ENCODE measurements at regions not wholly inside any gene's neighbourhood (a gene's known extent, or its start where the extent isn't known, plus 50 kb on each side); places are given as distances from the start of the nearest gene placed in this dataset.
"Not testable (repeated sequence)": the region's sequence is repeated elsewhere in the genome, so short reads cannot be mapped to it uniquely, and the experiment has no call there.

GRCh38 chr10:126754966-126755365 lies 84.5 kb upstream of the C10orf90 start:
- Mint-ChIP-seq H3K9me3 (peaks cover 0 to 13% (median 5%) of the 10 kb centered on the region in 11 donors), H3K4me3 (no peak overlapping the region), H3K36me3 (peaks cover 0 to 3% (median 0%) of the 10 kb centered on the region in 5 donors), H3K4me1 (no peaks in the 10 kb centered on the region), H3K27me3 (peaks cover 0 to 17% (median 8%) of the 10 kb centered on the region in 5 donors), H3K27ac (no peak overlapping the region)
- H3K9me3 ChIP-seq (ENCODE audit: control insufficient read depth in 2 of 3, low read length in 3 of 3): no peaks in the 10 kb centered on the region
- no peak for ATAC-seq
- no peak for DNase-seq
- no peaks in the 10 kb centered on the region for H3K4me1 ChIP-seq (ENCODE audit: control insufficient read depth in 2 of 2, insufficient read depth in 2 of 2, low read length in 2 of 2)
- H3K36me3 ChIP-seq (ENCODE audit: control insufficient read depth in 2 of 3, insufficient read depth in 3 of 3, low read length in 3 of 3): no peaks in the 10 kb centered on the region
- H3K27ac ChIP-seq (ENCODE audit: low read depth, low read length): no peak overlapping the region
- POLR2A ChIA-PET: no interaction called here
- CTCF ChIA-PET: no interaction called here
- H3K4me3 ChIP-seq (ENCODE audit: low read length): no peak overlapping the region
- intact Hi-C loops (cut with micrococcal nuclease): no loop called here
- no peaks in the 10 kb centered on the region for H3K27me3 ChIP-seq (ENCODE audit: control insufficient read depth in 2 of 2, insufficient read depth in 2 of 2, low read length in 2 of 2)

DNA sequence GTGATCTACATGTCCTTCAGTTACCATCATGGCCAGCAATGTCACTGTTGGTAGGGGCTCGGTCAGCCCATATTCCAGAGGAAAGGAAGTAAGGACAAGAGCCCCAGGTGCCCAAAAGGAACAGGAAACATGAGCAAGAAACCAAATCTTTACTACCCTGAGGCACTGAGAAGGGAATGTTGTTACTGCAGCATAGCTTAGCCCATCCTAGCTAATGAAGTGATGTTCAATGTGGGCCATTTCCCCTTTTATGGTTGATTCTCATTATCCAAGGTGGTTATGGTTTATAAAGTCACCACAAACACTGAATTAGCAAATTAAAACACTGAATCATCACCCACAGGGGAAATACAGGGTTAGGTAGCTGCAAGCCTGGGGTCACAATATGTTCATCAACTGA lies 88.4 kb upstream of the C10orf90 start:
- POLR2A ChIA-PET: no interaction called here
- Histone ChIP-seq H3K4me3 (ENCODE audit: low read length) (no peak overlapping the region), H3K36me3 (ENCODE audit: control insufficient read depth in 2 of 3, insufficient read depth in 3 of 3, low read length in 3 of 3) (no peaks in the 10 kb centered on the region), H3K27ac (ENCODE audit: low read depth, low read length) (no peak overlapping the region), H3K9me3 (ENCODE audit: control insufficient read depth in 2 of 3, low read length in 3 of 3) (no peaks in the 10 kb centered on the region), H3K4me1 (ENCODE audit: control insufficient read depth in 2 of 2, insufficient read depth in 2 of 2, low read length in 2 of 2) (no peaks in the 10 kb centered on the region), H3K27me3 (ENCODE audit: control insufficient read depth in 2 of 2, insufficient read depth in 2 of 2, low read length in 2 of 2) (no peaks in the 10 kb centered on the region)
- intact Hi-C loops (cut with micrococcal nuclease): no loop called here
- no peak for DNase-seq
- H3K27me3 Mint-ChIP-seq: peaks cover 0 to 17% (median 8%) of the 10 kb centered on the region in 5 donors
- H3K4me1 Mint-ChIP-seq: no peaks in the 10 kb centered on the region
- no peak overlapping the region for H3K27ac Mint-ChIP-seq
- H3K36me3 Mint-ChIP-seq: peaks cover 0 to 3% (median 0%) of the 10 kb centered on the region in 5 donors
- no peak overlapping the region for H3K4me3 Mint-ChIP-seq
- peaks cover 1 to 16% (median 5%) of the 10 kb centered on the region in 11 donors for H3K9me3 Mint-ChIP-seq
- ATAC-seq: no peak
- CTCF ChIA-PET: no interaction called here

DNA sequence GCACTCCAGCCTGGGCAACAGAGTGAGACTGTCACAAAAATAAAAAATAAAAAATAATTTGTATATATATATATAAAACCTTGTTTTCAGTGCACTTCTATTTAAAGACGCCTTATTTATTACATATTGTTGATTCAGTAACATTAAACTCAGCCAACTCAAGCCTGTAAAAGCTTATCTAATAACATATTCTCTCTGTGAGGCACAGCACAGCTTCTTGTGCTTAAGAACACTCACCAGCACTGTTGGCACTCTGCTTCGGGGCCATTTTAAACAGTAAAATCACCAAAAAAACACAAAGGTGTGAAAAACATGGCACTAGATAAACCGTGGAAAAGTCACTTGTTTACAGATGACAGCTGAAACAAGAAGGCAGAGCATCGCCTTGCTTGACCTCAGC lies 89.0 kb upstream of the C10orf90 start:
- Histone ChIP-seq H3K27me3 (ENCODE audit: control insufficient read depth in 2 of 2, insufficient read depth in 2 of 2, low read length in 2 of 2) (no peaks in the 10 kb centered on the region), H3K4me1 (ENCODE audit: control insufficient read depth in 2 of 2, insufficient read depth in 2 of 2, low read length in 2 of 2) (no peaks in the 10 kb centered on the region), H3K4me3 (ENCODE audit: low read length) (no peak overlapping the region), H3K36me3 (ENCODE audit: control insufficient read depth in 2 of 3, insufficient read depth in 3 of 3, low read length in 3 of 3) (no peaks in the 10 kb centered on the region), H3K27ac (ENCODE audit: low read depth, low read length) (no peak overlapping the region), H3K9me3 (ENCODE audit: control insufficient read depth in 2 of 3, low read length in 3 of 3) (no peaks in the 10 kb centered on the region)
- no peak for DNase-seq
- H3K9me3 Mint-ChIP-seq: peaks cover 1 to 19% (median 10%) of the 10 kb centered on the region in 11 donors
- ATAC-seq: no peak
- no peaks in the 10 kb centered on the region for H3K4me1 Mint-ChIP-seq
- H3K36me3 Mint-ChIP-seq: peaks cover 0 to 3% (median 0%) of the 10 kb centered on the region in 5 donors
- no peak overlapping the region for H3K4me3 Mint-ChIP-seq
- intact Hi-C loops (cut with micrococcal nuclease): no loop called here
- peaks cover 0 to 16% (median 8%) of the 10 kb centered on the region in 5 donors for H3K27me3 Mint-ChIP-seq
- CTCF ChIA-PET: no interaction called here
- POLR2A ChIA-PET: no interaction called here
- no peak overlapping the region for H3K27ac Mint-ChIP-seq

GRCh38 chr10:126766646-126767045 lies 96.2 kb upstream of the C10orf90 start:
- CTCF ChIA-PET; H3K9me3 ChIP-seq (ENCODE audit: control insufficient read depth in 2 of 3, low read length in 3 of 3); H3K27me3 Mint-ChIP-seq; POLR2A ChIA-PET; H3K4me1 Mint-ChIP-seq; intact Hi-C loops (cut with micrococcal nuclease); H3K36me3 Mint-ChIP-seq; ATAC-seq; H3K27ac Mint-ChIP-seq; H3K4me1 ChIP-seq (ENCODE audit: control insufficient read depth in 2 of 2, insufficient read depth in 2 of 2, low read length in 2 of 2); H3K4me3 Mint-ChIP-seq; DNase-seq; H3K4me3 ChIP-seq (ENCODE audit: low read length); H3K27ac ChIP-seq (ENCODE audit: low read depth, low read length); H3K36me3 ChIP-seq (ENCODE audit: control insufficient read depth in 2 of 3, insufficient read depth in 3 of 3, low read length in 3 of 3); H3K27me3 ChIP-seq (ENCODE audit: control insufficient read depth in 2 of 2, insufficient read depth in 2 of 2, low read length in 2 of 2): not testable (repeated sequence)
- H3K9me3 Mint-ChIP-seq: peaks cover 0 to 19% (median 5%) of the 10 kb centered on the region in 11 donors

DNA sequence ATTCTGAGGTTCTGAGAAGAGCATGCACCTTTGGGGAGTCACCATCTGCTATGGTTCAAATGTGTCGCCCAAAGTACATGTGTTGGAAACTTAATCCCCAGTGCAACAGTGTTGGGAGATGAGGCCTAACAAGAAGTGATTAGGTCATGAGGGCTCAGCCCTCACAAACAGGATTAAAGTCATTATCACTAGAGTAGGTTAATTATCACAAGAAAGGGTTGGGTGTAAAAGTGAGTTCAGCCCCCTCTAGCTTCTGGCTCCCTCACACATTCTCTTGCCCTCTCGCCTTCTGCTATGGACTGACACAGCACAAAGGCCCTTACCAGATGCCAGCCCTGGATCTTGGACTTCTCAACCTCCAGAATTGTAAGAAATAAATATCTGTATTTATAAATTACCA lies 100.3 kb upstream of the C10orf90 start:
- ChIA-PET POLR2A (no interaction called here), CTCF (no interaction called here)
- intact Hi-C loops (cut with micrococcal nuclease): no loop called here
- H3K4me3 Mint-ChIP-seq: no peak overlapping the region
- no peaks in the 10 kb centered on the region for H3K4me1 ChIP-seq (ENCODE audit: control insufficient read depth in 2 of 2, insufficient read depth in 2 of 2, low read length in 2 of 2)
- no peaks in the 10 kb centered on the region for H3K27me3 ChIP-seq (ENCODE audit: control insufficient read depth in 2 of 2, insufficient read depth in 2 of 2, low read length in 2 of 2)
- DNase-seq (no peak), ATAC-seq (no peak)
- no peaks in the 10 kb centered on the region for H3K9me3 ChIP-seq (ENCODE audit: control insufficient read depth in 2 of 3, low read length in 3 of 3)
- no peaks in the 10 kb centered on the region for H3K4me1 Mint-ChIP-seq
- H3K9me3 Mint-ChIP-seq: peaks cover 0 to 7% (median 0%) of the 10 kb centered on the region in 11 donors
- H3K27me3 Mint-ChIP-seq: peaks cover 0 to 16% (median 4%) of the 10 kb centered on the region in 5 donors
- H3K4me3 ChIP-seq (ENCODE audit: low read length): no peak overlapping the region
- H3K36me3 ChIP-seq (ENCODE audit: control insufficient read depth in 2 of 3, insufficient read depth in 3 of 3, low read length in 3 of 3): no peaks in the 10 kb centered on the region
- H3K36me3 Mint-ChIP-seq: no peaks in the 10 kb centered on the region
- H3K27ac Mint-ChIP-seq: no peak overlapping the region
- H3K27ac ChIP-seq (ENCODE audit: low read depth, low read length): no peak overlapping the region

DNA sequence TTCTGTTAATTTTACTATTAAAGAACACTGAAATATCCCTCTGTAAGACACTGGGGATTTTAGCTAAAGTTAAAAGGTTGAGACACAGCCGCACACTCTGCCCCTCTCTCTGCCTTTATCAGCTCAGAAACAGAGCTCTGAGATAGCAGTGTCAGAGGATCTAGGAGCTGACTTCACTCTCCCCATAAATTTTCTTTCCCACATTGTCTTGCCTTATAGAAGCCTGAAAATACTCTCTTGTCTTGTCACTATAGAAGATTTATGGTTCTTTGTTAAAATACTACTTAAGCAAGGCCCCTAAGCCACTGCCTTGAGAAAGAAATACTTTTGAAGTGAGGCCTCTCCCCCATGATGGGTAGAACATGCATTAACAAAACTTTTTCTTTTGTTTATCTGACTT lies 105.7 kb upstream of the C10orf90 start:
- H3K27ac ChIP-seq (ENCODE audit: low read depth, low read length): no peak overlapping the region
- CTCF ChIA-PET: no interaction called here
- no peak for DNase-seq
- intact Hi-C loops (cut with micrococcal nuclease): no loop called here
- peaks cover 0 to 11% (median 0%) of the 10 kb centered on the region in 5 donors for H3K27me3 Mint-ChIP-seq
- no peaks in the 10 kb centered on the region for H3K36me3 ChIP-seq (ENCODE audit: control insufficient read depth in 2 of 3, insufficient read depth in 3 of 3, low read length in 3 of 3)
- no peak for ATAC-seq
- POLR2A ChIA-PET: no interaction called here
- H3K4me1 ChIP-seq (ENCODE audit: control insufficient read depth in 2 of 2, insufficient read depth in 2 of 2, low read length in 2 of 2): no peaks in the 10 kb centered on the region
- H3K9me3 Mint-ChIP-seq: no peaks in the 10 kb centered on the region
- no peaks in the 10 kb centered on the region for H3K27me3 ChIP-seq (ENCODE audit: control insufficient read depth in 2 of 2, insufficient read depth in 2 of 2, low read length in 2 of 2)
- no peaks in the 10 kb centered on the region for H3K9me3 ChIP-seq (ENCODE audit: control insufficient read depth in 2 of 3, low read length in 3 of 3)
- no peak overlapping the region for H3K4me3 ChIP-seq (ENCODE audit: low read length)
- H3K36me3 Mint-ChIP-seq: no peaks in the 10 kb centered on the region
- no peaks in the 10 kb centered on the region for H3K4me1 Mint-ChIP-seq
- no peak overlapping the region for H3K4me3 Mint-ChIP-seq
- H3K27ac Mint-ChIP-seq: no peak overlapping the region

DNA sequence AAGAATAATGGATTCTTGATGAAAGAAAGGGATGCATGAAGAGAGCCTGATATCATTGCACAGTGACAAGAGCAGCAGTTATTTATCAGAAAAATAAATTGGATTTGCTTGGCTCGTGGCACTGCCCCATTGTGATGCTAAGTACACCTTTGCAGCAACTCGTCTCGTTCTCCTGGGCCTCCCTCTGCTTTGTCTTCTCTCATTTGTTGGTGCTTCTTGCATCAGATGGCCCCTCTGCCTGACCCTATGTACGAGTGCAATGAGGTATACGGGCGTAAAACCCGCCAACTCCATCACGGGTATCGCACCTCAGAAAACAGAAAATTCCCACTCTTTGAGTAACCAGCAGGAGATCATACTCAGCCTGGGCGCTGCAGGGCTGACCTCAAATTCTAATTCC lies 107.2 kb upstream of the C10orf90 start:
- H3K4me1 ChIP-seq (ENCODE audit: control insufficient read depth in 2 of 2, insufficient read depth in 2 of 2, low read length in 2 of 2): no peaks in the 10 kb centered on the region
- H3K36me3 ChIP-seq (ENCODE audit: control insufficient read depth in 2 of 3, insufficient read depth in 3 of 3, low read length in 3 of 3): no peaks in the 10 kb centered on the region
- ChIA-PET CTCF (no interaction called here), POLR2A (no interaction called here)
- no peaks in the 10 kb centered on the region for H3K4me1 Mint-ChIP-seq
- no peak overlapping the region for H3K4me3 ChIP-seq (ENCODE audit: low read length)
- no peaks in the 10 kb centered on the region for H3K9me3 ChIP-seq (ENCODE audit: control insufficient read depth in 2 of 3, low read length in 3 of 3)
- H3K27ac ChIP-seq (ENCODE audit: low read depth, low read length): no peak overlapping the region
- H3K4me3 Mint-ChIP-seq: no peak overlapping the region
- no peaks in the 10 kb centered on the region for H3K9me3 Mint-ChIP-seq
- H3K27me3 Mint-ChIP-seq: peaks cover 0 to 7% (median 0%) of the 10 kb centered on the region in 5 donors
- no peak overlapping the region for H3K27ac Mint-ChIP-seq
- ATAC-seq (no peak), DNase-seq (no peak)
- no peaks in the 10 kb centered on the region for H3K27me3 ChIP-seq (ENCODE audit: control insufficient read depth in 2 of 2, insufficient read depth in 2 of 2, low read length in 2 of 2)
- intact Hi-C loops (cut with micrococcal nuclease): no loop called here
- no peaks in the 10 kb centered on the region for H3K36me3 Mint-ChIP-seq

All from naive thymus-derived CD4-positive, alpha-beta T cell (primary cell).